HAP-1 (cell line): ENCODE measurements at regions not wholly inside any gene's neighbourhood (a gene's known extent, or its start where the extent isn't known, plus 50 kb on each side); places are given as distances from the start of the nearest gene placed in this dataset.
A peak's percentile ranks its signal among the peaks of the same experiment; 100 is the strongest.
"Not testable (repeated sequence)": the region's sequence is repeated elsewhere in the genome, so short reads cannot be mapped to it uniquely, and the experiment has no call there.

Source experiments
- DNase-seq, 2 experiments: peaks; one replicate each; pipeline ENCODE4 v3.0.0-alpha.2; 2016 to 2020; ENCODE audit warnings: low spot score in 2 of 2
- H3K27me3 ChIP-seq: fragments of 250-450 bp; sonication (Bioruptor Pico); 2 replicates; pipeline ENCODE4 v1.5.1; 2020; ENCODE audit warnings: low read depth, mild to moderate bottlenecking, moderate library complexity
- H3K36me3 ChIP-seq: fragments of 250-450 bp; sonication (Bioruptor Pico); replicated peaks from 2 replicates; pipeline ENCODE4 v1.5.1; 2020; ENCODE audit warnings: mild to moderate bottlenecking
- H3K4me1 ChIP-seq: fragments of 250-450 bp; sonication (Bioruptor Pico); 2 replicates; pipeline ENCODE4 v1.5.1; 2020; ENCODE audit warnings: mild to moderate bottlenecking
- H3K4me3 ChIP-seq: fragments of 250-450 bp; sonication (Bioruptor Pico); 2 replicates; pipeline ENCODE4 v1.5.1; 2020; ENCODE audit warnings: mild to moderate bottlenecking, moderate library complexity
- H3K9me3 ChIP-seq: fragments of 250-450 bp; sonication (Bioruptor Pico); 2 replicates; pipeline ENCODE4 v1.5.1; 2020; ENCODE audit warnings: mild to moderate bottlenecking, moderate library complexity
- in situ Hi-C: fragments of 300-500 bp; cut with MboI; formaldehyde crosslinking; loops from 3 replicates; pipeline ENCODE4 v1.14.3; 2020; ENCODE audit warnings: low sequenced_read_pairs, inconsistent platforms, mixed read lengths

DNA sequence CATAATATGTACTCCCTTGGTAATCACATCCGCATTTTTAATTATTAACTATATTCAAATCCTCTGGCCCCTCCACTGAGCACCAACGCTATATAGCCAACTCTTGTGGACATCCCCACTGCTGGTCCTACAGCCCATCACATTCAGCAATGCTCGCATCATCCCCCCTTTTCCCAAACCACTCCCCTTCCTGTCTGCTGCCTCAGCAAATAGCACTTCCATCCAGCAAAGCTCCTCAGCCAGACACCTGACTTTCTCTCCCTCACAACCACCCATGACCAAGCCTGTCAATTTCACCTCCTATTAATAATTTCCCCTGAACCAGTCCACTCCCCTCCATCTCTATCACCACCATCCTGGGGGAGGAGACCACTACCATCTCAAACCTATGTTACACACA is 65.5 kb upstream of the KIF2A start:
- not testable (repeated sequence) for H3K9me3 ChIP-seq

DNA sequence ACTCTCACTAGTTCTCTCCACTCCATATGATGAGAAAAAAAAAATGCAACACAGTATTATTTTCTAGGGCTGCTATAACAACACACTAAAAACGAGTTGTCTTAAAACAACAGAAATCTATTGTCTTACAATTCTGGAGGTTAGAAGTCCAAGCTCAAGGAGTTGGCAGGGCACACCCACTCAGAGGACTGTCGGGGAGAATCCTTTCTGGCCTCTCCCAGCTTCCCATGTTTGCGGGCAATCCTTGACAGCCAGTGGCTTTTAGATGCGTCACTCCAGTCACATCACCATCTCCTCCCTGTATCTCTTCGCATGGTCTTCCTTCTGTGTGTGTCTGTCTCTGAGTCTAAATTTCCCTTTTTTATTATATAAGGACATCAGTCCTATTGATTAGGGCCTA is 64.0 kb upstream of the KIF2A start:
- in situ Hi-C loops, H3K27me3 ChIP-seq, H3K4me1 ChIP-seq: not testable (repeated sequence)

More for the DNA sequence above, 65.5 kb upstream of the KIF2A start:
- DNase-seq, H3K27me3 ChIP-seq, H3K4me1 ChIP-seq, in situ Hi-C loops, H3K4me3 ChIP-seq, H3K36me3 ChIP-seq: not testable (repeated sequence)

DNA sequence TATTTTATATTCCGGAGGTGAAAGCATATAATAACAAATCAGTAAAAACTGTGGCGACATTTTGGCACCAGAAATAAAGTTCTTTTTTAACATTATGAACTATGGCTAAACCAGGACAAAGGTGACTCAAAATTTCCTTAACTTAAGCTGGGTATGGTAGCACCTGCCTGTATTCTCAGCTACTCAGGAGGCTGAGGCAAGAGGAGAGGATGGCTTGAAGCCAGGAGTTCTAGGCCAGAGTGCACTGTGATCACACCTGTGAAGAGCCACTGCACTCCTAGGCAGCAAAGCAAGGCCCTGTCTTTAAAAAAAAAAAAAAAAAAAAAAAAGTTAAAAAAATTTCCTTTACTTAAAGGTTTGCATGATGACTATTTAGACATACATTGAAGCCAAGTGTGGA is 63.0 kb upstream of the KIF2A start:
- H3K36me3 ChIP-seq, H3K4me1 ChIP-seq, H3K27me3 ChIP-seq, H3K9me3 ChIP-seq, DNase-seq, H3K4me3 ChIP-seq, in situ Hi-C loops: not testable (repeated sequence)

More for the DNA sequence above, 64.0 kb upstream of the KIF2A start:
- not testable (repeated sequence) for H3K4me3 ChIP-seq, H3K9me3 ChIP-seq, H3K36me3 ChIP-seq, DNase-seq

DNA sequence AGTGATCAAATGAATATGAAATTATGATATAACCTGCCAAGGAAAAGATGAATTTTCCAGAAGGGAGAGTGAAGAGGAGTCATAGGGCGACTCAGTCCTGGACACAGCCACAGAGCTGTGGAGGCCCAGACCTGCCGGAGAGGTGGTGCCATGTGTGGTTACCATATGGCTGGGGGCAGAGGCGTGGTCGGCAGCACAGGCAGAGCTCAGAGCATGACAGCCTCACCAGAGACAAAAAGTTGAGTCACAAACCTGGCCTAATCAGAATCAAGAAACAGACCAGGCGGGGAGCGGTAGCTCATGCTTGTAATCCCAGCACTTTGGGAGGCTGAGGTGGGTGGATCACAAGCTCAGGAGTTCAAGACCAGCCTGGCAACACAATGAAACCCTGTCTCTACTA is 57.8 kb upstream of the KIF2A start:
- DNase-seq, H3K9me3 ChIP-seq, H3K36me3 ChIP-seq, H3K4me1 ChIP-seq, H3K27me3 ChIP-seq, in situ Hi-C loops, H3K4me3 ChIP-seq: not testable (repeated sequence)

DNA sequence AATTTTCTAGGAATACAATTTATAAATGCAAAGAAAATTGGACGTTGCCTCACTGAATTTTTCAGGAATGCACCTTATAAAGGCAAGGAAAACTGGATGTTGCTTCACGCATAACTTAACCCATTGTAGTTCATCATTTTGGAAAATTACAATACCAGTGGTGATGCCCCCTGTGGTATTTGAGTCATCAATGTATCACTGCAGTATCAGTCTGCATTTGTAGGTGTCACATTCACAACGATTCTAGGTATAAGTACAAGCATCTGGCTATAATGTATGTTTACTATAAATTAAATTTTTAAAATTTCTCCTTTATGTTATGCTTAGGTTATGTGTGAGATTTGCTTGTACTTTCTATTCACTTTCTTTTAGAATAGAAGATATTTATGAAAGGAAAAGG is 55.9 kb upstream of the KIF2A start:
- H3K4me3 ChIP-seq, H3K9me3 ChIP-seq, H3K4me1 ChIP-seq, H3K27me3 ChIP-seq, H3K36me3 ChIP-seq, DNase-seq, in situ Hi-C loops: not testable (repeated sequence)

DNA sequence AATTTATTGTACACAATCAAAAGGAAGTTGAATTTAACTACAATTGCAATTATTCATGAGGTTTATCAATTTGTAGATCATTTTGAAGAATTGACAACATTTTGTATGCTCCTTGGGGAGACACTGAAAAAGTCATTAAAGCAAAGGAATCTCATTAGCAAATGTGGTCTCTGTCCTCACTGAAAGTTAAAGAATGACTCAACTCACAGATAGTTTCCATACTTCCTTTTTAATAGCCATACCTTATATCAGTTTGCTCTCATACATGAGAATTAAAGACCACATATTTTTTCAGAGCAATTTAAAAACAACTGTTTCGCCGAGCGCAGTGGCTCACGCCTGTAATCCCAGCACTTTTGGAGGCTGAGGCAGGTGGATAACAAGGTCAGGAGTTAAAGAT is 55.1 kb upstream of the KIF2A start:
- H3K4me1 ChIP-seq, DNase-seq, H3K4me3 ChIP-seq, H3K36me3 ChIP-seq, in situ Hi-C loops, H3K27me3 ChIP-seq, H3K9me3 ChIP-seq: not testable (repeated sequence)

DNA sequence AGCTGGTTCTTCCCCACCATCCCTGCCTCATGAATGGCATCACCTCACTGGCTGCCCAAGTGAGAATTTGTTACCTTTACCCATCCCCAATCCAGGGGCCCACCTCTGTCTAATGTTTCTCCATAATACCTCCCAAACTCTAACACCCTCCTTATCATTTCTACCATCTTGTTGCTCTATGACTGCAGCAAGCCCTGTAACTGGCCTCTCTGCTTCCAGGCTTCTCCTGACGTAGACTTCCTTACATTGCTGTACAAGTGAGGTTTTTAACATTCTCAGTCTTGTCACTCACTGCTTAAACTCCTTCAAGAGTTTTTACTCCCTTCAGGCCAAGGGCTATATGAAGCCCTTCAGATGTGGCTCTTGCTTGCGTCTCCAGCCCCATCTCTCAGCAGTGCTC is 53.5 kb upstream of the KIF2A start:
- in situ Hi-C loops, H3K27me3 ChIP-seq, DNase-seq: not testable (repeated sequence)

DNA sequence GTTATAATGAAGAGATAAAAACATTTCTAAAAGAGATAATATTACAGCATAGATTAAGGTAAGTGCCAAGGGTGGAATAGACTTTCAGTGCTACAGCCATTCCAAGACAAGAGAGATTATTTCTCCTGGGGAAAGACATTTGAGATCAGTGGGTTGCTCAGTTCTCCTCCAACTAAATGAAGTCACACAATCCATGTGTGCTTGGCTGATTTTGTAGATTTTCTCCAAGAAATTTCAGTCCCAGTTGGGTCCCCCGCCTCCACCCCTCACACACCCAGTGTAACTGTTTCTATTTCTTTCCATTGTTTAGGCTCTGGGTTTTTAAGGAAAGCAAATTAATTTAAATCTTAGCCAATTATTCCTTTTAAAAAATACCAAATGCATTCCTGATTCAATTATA is 50.5 kb upstream of the KIF2A start:
- H3K36me3 ChIP-seq, H3K9me3 ChIP-seq, DNase-seq, H3K4me3 ChIP-seq, in situ Hi-C loops, H3K27me3 ChIP-seq, H3K4me1 ChIP-seq: not testable (repeated sequence)

More for the DNA sequence above, 53.5 kb upstream of the KIF2A start:
- H3K4me1 ChIP-seq, H3K36me3 ChIP-seq, H3K4me3 ChIP-seq, H3K9me3 ChIP-seq: not testable (repeated sequence)

DNA sequence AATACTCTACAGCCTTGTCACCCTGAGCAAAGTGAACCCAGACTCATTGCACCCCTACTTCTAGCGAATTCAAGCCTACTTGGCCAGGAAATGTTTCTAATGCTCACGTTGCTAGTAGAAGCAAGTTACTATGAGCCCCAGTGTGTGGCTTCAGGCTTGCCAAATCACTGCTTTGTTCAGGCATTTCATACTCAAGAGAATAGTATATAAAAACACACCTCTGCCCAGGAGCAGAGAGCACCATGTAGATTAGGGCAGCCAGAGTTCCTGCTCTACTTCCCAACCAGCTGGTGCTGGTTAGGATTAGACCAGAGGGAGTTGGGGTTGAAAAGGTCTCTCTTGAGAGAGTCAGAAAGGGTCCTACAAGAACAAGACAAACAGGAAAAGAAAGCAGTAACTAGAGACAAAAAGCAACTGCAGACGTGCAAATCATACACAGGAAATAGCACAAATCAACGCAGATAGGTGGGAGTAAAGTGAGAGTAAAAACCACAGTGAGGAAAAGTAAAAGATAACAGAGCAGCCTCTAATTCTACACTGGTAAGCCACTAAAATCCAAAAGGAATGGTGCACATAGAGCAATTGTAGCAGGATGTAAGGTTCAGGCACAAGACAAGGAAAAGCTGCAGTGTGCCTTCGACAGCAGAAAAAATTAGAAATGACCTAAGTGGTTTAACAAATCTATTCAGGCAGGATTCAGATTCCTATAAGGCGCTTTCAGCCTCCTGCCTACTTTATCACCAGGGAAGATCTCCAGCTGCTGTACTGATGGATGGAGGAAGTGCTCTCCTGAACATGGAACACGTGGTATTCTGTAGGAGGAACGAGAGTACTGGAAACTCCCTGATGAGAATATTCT is 49.6 kb upstream of the KIF2A start:
- in situ Hi-C loops, result no loop called here
- Histone ChIP-seq H3K4me3 (no peak overlapping the region), H3K9me3 (no peaks in the 10 kb centered on the region), H3K27me3 (no peaks in the 10 kb centered on the region), H3K4me1 (peaks cover 7% of the 10 kb centered on the region; the same call in 1 of the 2 replicates), H3K36me3 (no peaks in the 10 kb centered on the region)
- DNase-seq, result peak in 1 of 2 experiments; percentile 12
